ENCODE measurements at regions not wholly inside any gene's neighbourhood (a gene's known extent, or its start where the extent isn't known, plus 50 kb on each side); places are given as distances from the start of the nearest gene placed in this dataset.
A peak's percentile ranks its signal among the peaks of the same experiment; 100 is the strongest.
"Not testable (repeated sequence)": the region's sequence is repeated elsewhere in the genome, so short reads cannot be mapped to it uniquely, and the experiment has no call there.

GRCh38 chr4:169894767-169895166 is 131.4 kb downstream of the MFAP3L start:
- DNase-seq (ENCODE audit: low read depth, low spot score) = not testable (repeated sequence)

GRCh38 chr4:169885893-169886292 is 128.1 kb upstream of the HPF1 start:
- DNase-seq (ENCODE audit: low read depth, low spot score) = no peak

GRCh38 chr4:169881769-169882168 is 124.0 kb upstream of the HPF1 start:
- no peak for DNase-seq (ENCODE audit: low read depth, low spot score)

GRCh38 chr4:169870507-169870906 is 112.8 kb upstream of the HPF1 start:
- no peak for DNase-seq (ENCODE audit: low read depth, low spot score)

DNA sequence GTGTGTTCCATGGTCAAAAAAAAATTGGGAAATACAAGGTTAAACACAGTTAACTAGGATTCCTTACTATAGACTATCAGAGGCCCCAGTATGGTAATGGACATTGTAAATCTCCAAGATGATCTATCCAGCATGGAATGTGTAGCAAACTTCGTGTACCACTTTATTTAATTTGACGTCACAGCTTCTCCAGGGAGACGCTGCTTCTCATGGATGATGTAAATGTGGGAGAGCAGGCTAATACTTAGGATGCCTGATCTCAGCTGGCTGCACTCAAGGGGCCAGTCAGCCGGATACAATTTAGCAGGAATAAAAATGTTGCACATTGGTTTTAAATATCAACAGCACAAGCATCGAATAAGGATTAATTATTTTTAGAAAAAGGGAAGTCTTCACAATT is 111.7 kb upstream of the HPF1 start:
- DNase-seq (ENCODE audit: low read depth, low spot score) = no peak

DNA sequence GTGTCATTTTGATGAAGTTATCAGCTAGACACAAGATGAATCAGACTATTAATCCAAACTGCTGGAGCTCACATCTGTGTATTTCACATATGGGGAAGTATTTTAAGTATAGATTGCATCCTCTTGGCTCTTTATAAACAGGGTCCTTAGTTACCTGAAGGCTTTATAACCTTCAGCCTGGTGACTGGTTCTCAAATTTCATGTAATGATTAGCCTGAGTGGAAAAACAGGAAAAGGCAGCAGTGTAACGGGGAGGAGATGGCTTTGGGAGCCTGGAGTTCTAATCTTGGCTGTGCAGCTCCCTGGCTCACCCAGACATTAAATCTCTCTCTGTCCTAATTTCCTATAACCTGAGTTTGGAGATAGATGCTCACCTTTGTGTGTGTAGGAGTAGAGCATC is 103.8 kb upstream of the HPF1 start:
- no peak for DNase-seq (ENCODE audit: low read depth, low spot score)

GRCh38 chr4:169859366-169860216 is 101.8 kb upstream of the HPF1 start:
- DNase-seq (ENCODE audit: low read depth, low spot score) = no peak

DNA sequence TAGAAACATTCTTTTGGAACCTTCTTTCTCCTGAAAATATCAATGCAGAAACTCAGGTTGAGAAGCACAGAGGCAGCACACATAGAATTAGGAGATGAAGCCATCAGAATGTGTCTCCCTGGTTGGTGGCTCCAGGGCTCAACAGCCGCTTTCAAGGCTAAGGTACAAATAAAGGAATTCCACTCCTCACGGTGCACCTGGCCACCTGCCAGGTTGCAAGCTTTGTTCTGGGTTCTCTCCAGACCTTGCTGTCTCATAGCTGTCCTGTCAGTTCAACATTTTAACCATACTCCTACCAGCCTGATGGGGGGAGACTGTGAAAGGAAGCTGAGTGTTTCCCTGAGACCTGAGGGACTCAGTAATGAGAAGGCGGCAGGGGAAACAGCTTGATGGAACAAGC is 96.3 kb upstream of the HPF1 start:
- no peak for DNase-seq (ENCODE audit: low read depth, low spot score)

- DNase-seq (ENCODE audit: low read depth, low spot score) = no peak
Observed at GRCh38 chr4:169852481-169852880, 94.7 kb upstream of the HPF1 start.

GRCh38 chr4:169851750-169852149 is 94.0 kb upstream of the HPF1 start:
- DNase-seq (ENCODE audit: low read depth, low spot score) = no peak

- no peak for DNase-seq (ENCODE audit: low read depth, low spot score)
Observed at GRCh38 chr4:169849456-169849855, 91.7 kb upstream of the HPF1 start.

DNA sequence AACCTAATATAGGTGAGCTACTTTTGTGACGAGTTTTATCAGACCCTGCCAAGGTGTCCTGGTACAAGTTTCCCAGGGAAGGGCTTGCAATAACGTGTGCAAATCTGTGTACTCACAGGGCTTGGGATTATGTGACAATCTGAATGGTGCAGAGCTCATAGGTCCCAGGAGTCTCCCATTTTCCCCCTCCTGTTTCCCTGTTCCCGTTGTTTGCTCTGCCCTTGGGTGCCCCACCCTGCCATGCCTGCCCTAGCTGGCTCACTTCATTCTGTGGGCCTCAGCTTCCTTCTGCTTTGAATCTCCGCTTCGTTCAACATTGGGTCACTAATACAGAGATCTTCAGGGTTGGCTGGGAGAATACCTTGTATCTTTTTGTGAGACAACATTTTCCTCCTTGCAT is 90.3 kb upstream of the HPF1 start:
- DNase-seq (ENCODE audit: low read depth, low spot score) = no peak

DNA sequence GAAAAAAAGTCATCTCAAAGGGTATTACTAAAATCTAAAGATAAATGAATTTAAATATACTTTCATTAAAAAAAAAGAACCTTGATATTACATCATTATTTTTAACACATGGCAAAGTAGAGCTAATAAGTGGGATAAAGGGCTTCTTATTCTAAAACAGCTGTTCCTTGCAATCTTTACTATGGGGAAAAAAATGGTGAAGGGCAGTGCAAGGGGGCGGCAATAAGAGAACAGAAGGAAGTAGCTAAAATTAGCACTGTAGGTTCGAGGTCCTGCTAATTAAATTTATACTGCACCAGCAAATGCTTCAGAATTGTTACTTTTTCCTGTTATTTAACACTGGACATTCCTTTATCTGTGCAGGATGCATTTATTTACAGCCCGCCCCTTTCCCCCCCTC is 89.4 kb upstream of the HPF1 start:
- no peak for DNase-seq (ENCODE audit: low read depth, low spot score)

DNA sequence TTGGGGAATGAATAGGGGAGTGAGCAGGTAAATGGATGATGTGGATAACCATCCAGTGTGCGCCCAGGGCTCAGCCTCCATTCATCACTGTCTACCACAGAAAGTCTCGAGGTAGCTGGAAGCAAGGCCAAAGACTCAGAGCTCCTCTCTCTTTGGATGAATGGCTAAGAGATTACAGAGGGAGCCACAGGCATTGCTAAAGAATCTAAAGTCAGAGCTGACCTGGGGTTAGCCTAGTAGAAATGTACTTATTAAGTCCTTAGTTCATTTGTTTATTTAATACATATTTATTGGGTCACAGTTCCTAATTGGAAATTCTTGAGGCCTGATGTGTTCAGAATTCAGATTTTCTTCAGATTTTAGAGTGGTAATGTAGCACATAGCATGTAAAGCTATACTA is 88.7 kb upstream of the HPF1 start:
- no peak for DNase-seq (ENCODE audit: low read depth, low spot score)

DNA sequence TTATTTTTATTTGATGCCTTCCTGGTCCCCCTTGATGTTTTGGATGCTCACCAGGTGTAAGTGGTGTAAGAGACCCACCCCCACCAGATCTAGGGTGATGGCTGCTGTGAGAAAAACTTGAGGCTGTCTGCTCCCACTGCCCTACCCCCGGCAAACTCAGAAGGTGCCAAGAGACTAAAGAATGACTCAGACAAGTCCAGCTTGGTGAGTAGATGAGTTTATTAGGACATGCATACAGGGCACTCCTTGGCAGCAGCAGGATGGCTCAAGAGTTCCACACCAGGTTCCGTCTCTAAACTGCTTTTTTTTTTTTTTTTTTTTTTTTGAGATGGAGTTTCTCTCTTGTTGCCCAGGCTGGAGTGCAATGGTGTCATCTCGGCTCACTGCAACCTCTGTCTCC is 84.0 kb upstream of the HPF1 start:
- no peak for DNase-seq (ENCODE audit: low read depth, low spot score)

GRCh38 chr4:169840554-169840953 is 82.8 kb upstream of the HPF1 start:
- DNase-seq (ENCODE audit: low read depth, low spot score) = no peak

DNA sequence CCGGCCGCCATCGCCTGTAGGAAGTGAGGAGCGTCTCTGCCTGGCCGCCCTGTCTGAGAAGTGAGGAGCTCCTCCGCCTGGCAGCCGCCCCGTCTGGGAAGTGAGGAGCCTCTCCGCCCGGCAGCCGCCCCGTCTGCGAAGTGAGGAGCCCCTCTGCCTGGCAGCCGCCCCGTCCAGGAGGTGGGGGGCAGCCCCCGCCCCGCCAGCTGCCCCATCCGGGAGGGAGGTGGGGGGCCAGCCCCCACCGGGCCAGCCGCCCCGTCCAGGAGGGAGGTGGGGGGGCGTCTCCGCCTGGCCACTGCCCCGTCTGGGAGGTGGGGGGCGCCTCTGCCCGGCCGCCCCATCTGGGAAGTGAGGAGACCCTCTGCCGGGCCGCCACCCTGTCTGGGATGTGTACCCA is 70.6 kb upstream of the HPF1 start:
- not testable (repeated sequence) for DNase-seq (ENCODE audit: low read depth, low spot score)

- DNase-seq (ENCODE audit: low read depth, low spot score) = no peak
Observed at GRCh38 chr4:169826634-169827187, 69.0 kb upstream of the HPF1 start.

GRCh38 chr4:169823685-169824084 is 65.9 kb upstream of the HPF1 start:
- peak; percentile 48 for DNase-seq (ENCODE audit: low read depth, low spot score)

GRCh38 chr4:169821402-169821801 is 63.7 kb upstream of the HPF1 start:
- no peak for DNase-seq (ENCODE audit: low read depth, low spot score)

DNA sequence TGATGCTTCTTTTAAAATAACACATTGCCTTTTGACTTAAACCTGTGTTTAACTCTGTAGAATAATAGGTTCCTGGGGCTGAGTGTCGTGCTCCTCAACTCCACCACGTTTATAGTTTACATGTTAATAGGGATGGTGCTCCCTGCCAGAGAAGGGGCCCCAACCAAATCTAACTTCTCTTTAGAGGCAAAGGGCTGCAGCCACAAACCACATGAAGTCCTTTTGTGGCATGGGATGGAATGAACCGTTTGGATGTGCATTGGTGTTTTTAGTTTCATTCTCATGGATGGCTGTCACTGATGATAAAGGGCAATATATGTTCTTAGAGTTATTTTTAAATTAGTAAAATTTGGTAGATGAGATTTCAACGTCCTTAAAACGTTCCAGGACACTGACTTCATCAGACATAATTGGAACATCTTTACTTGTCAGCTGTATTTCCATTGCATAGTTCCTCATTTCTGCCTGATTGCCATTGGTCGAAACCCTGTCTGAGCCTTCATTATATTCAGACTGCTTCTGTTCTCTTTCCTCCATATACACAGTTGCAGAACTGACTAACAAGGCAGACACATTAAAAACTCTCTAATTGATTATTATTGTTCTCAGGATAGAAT is 60.4 kb upstream of the HPF1 start:
- no peak for DNase-seq (ENCODE audit: low read depth, low spot score)

- DNase-seq (ENCODE audit: low read depth, low spot score) = no peak
Observed at GRCh38 chr4:169815606-169816005, 57.9 kb upstream of the HPF1 start.

GRCh38 chr4:169811476-169811875 is 53.7 kb upstream of the HPF1 start:
- no peak for DNase-seq (ENCODE audit: low read depth, low spot score)

Measured in iPS DF 19.7 (cell line).